ENCODE measurements at regions not wholly inside any gene's neighbourhood (a gene's known extent, or its start where the extent isn't known, plus 50 kb on each side); places are given as distances from the start of the nearest gene placed in this dataset.
"Not testable (repeated sequence)": the region's sequence is repeated elsewhere in the genome, so short reads cannot be mapped to it uniquely, and the experiment has no call there.

- DNase-seq (ENCODE audit: low spot score) = not testable (repeated sequence)
These were observed 590.8 kb upstream of the MDGA2 start for GRCh38 chr14:48266201-48266600.

GRCh38 chr14:48261436-48261835 lies 586.0 kb upstream of the MDGA2 start:
- DNase-seq (ENCODE audit: low spot score) = no peak

GRCh38 chr14:48260394-48261295 lies 585.2 kb upstream of the MDGA2 start:
- not testable (repeated sequence) for DNase-seq (ENCODE audit: low spot score)

GRCh38 chr14:48259876-48260275 lies 584.5 kb upstream of the MDGA2 start:
- DNase-seq (ENCODE audit: low spot score) = not testable (repeated sequence)

- DNase-seq (ENCODE audit: low spot score) = not testable (repeated sequence)
These were observed 583.8 kb upstream of the MDGA2 start for GRCh38 chr14:48259232-48259631.

GRCh38 chr14:48258703-48259102 lies 583.3 kb upstream of the MDGA2 start:
- not testable (repeated sequence) for DNase-seq (ENCODE audit: low spot score)

- DNase-seq (ENCODE audit: low spot score) = no peak
These were observed 577.6 kb upstream of the MDGA2 start for GRCh38 chr14:48253020-48253419.

- no peak for DNase-seq (ENCODE audit: low spot score)
These were observed 575.9 kb upstream of the MDGA2 start for GRCh38 chr14:48251290-48251689.

- no peak for DNase-seq (ENCODE audit: low spot score)
These were observed 575.2 kb upstream of the MDGA2 start for GRCh38 chr14:48250575-48250974.

GRCh38 chr14:48247977-48248376 lies 572.6 kb upstream of the MDGA2 start:
- DNase-seq (ENCODE audit: low spot score) = no peak

GRCh38 chr14:48243900-48244299 lies 568.5 kb upstream of the MDGA2 start:
- no peak for DNase-seq (ENCODE audit: low spot score)

GRCh38 chr14:48229091-48229490 lies 553.7 kb upstream of the MDGA2 start:
- no peak for DNase-seq (ENCODE audit: low spot score)

GRCh38 chr14:48193893-48194292 lies 518.5 kb upstream of the MDGA2 start:
- DNase-seq (ENCODE audit: low spot score) = no peak

GRCh38 chr14:48149624-48150023 lies 474.2 kb upstream of the MDGA2 start:
- DNase-seq (ENCODE audit: low spot score) = not testable (repeated sequence)

GRCh38 chr14:48140804-48141203 lies 465.4 kb upstream of the MDGA2 start:
- DNase-seq (ENCODE audit: low spot score) = no peak

- DNase-seq (ENCODE audit: low spot score) = no peak
These were observed 454.1 kb upstream of the MDGA2 start for GRCh38 chr14:48129472-48129871.

- DNase-seq (ENCODE audit: low spot score) = no peak
These were observed 452.3 kb upstream of the MDGA2 start for GRCh38 chr14:48127674-48128073.

- no peak for DNase-seq (ENCODE audit: low spot score)
These were observed 450.2 kb upstream of the MDGA2 start for GRCh38 chr14:48125654-48126053.

GRCh38 chr14:48113713-48114112 lies 438.3 kb upstream of the MDGA2 start:
- DNase-seq (ENCODE audit: low spot score) = no peak

GRCh38 chr14:48111151-48111550 lies 435.7 kb upstream of the MDGA2 start:
- no peak for DNase-seq (ENCODE audit: low spot score)

- DNase-seq (ENCODE audit: low spot score) = no peak
These were observed 432.2 kb upstream of the MDGA2 start for GRCh38 chr14:48107646-48108045.

- no peak for DNase-seq (ENCODE audit: low spot score)
These were observed 421.5 kb upstream of the MDGA2 start for GRCh38 chr14:48096897-48097296.

- DNase-seq (ENCODE audit: low spot score) = no peak
These were observed 411.1 kb upstream of the MDGA2 start for GRCh38 chr14:48086516-48086915.

GRCh38 chr14:48075487-48075886 lies 400.1 kb upstream of the MDGA2 start:
- no peak for DNase-seq (ENCODE audit: low spot score)
